ENCODE measurements at regions not wholly inside any gene's neighbourhood (a gene's known extent, or its start where the extent isn't known, plus 50 kb on each side); places are given as distances from the start of the nearest gene placed in this dataset.
A peak's percentile ranks its signal among the peaks of the same experiment; 100 is the strongest.
"Not testable (repeated sequence)": the region's sequence is repeated elsewhere in the genome, so short reads cannot be mapped to it uniquely, and the experiment has no call there.

- no peak for DNase-seq
These were observed 790.5 kb downstream of the MCTP2 start for GRCh38 chr15:95021816-95022215.

GRCh38 chr15:95024351-95024750 is 793.0 kb downstream of the MCTP2 start:
- peak; percentile 1 for DNase-seq

GRCh38 chr15:95025924-95026728 is 794.8 kb downstream of the MCTP2 start:
- no peak for DNase-seq

GRCh38 chr15:95027981-95028380 is 796.6 kb downstream of the MCTP2 start:
- DNase-seq, result no peak

- DNase-seq, result no peak
These were observed 800.8 kb downstream of the MCTP2 start for GRCh38 chr15:95032156-95032555.

- no peak for DNase-seq
These were observed 803.7 kb downstream of the MCTP2 start for GRCh38 chr15:95035106-95035505.

- DNase-seq, result no peak
These were observed 809.9 kb downstream of the MCTP2 start for GRCh38 chr15:95041297-95041696.

- not testable (repeated sequence) for DNase-seq
These were observed 812.0 kb downstream of the MCTP2 start for GRCh38 chr15:95043236-95043932.

GRCh38 chr15:95043933-95044313 is 812.6 kb downstream of the MCTP2 start:
- no peak for DNase-seq

- no peak for DNase-seq
These were observed 813.5 kb downstream of the MCTP2 start for GRCh38 chr15:95044745-95045417.

GRCh38 chr15:95051861-95052260 is 820.5 kb downstream of the MCTP2 start:
- no peak for DNase-seq

GRCh38 chr15:95059346-95059905 is 828.1 kb downstream of the MCTP2 start:
- no peak for DNase-seq

GRCh38 chr15:95068701-95069521 is 837.5 kb downstream of the MCTP2 start:
- DNase-seq, result no peak

GRCh38 chr15:95075792-95076677 is 844.7 kb downstream of the MCTP2 start:
- no peak for DNase-seq

GRCh38 chr15:95076678-95076990 is 845.3 kb downstream of the MCTP2 start:
- no peak for DNase-seq

GRCh38 chr15:95078003-95078402 is 846.6 kb downstream of the MCTP2 start:
- no peak for DNase-seq

GRCh38 chr15:95080228-95080627 is 848.9 kb downstream of the MCTP2 start:
- DNase-seq, result not testable (repeated sequence)

GRCh38 chr15:95085056-95085455 is 853.7 kb downstream of the MCTP2 start:
- no peak for DNase-seq

- no peak for DNase-seq
These were observed 855.3 kb downstream of the MCTP2 start for GRCh38 chr15:95086531-95087252.

- no peak for DNase-seq
These were observed 855.9 kb downstream of the MCTP2 start for GRCh38 chr15:95087253-95087609.

GRCh38 chr15:95091444-95091843 is 860.1 kb downstream of the MCTP2 start:
- DNase-seq, result no peak

Measured in NCI-H146 (cell line).